ENCODE measurements at regions not wholly inside any gene's neighbourhood (a gene's known extent, or its start where the extent isn't known, plus 50 kb on each side); places are given as distances from the start of the nearest gene placed in this dataset.
A peak's percentile ranks its signal among the peaks of the same experiment; 100 is the strongest.

GRCh38 chr1:78373676-78374075 is 117.1 kb upstream of the PTGFR start:
- Histone ChIP-seq H3K4me3 (ENCODE audit: low read depth, low read length) (no peak overlapping the region), H3K36me3 (ENCODE audit: control insufficient read depth, insufficient read depth, low read length) (no peaks in the 10 kb centered on the region), H3K27me3 (ENCODE audit: control insufficient read depth, insufficient read depth, low read length) (no peaks in the 10 kb centered on the region)
- ChIA-PET POLR2A (no interaction called here), CTCF (no interaction called here)
- no peak for TF ChIP-seq CTCF (IDR thresholded peaks at IDR 0.05; ENCODE audit: insufficient read depth, low read depth, low read length)
- no peak for DNase-seq (ENCODE audit: low read depth)

GRCh38 chr1:78375996-78376395 is 114.8 kb upstream of the PTGFR start:
- Histone ChIP-seq H3K36me3 (ENCODE audit: control insufficient read depth, insufficient read depth, low read length) (no peaks in the 10 kb centered on the region), H3K27me3 (ENCODE audit: control insufficient read depth, insufficient read depth, low read length) (no peaks in the 10 kb centered on the region), H3K4me3 (ENCODE audit: low read depth, low read length) (no peak overlapping the region)
- ChIA-PET CTCF (interaction anchor here (1.0 to 1.1 kb wide), 2 partner anchors 32 to 90 kb away, joined by 3 to 4 read pairs; no protein-coding TSS in a partner anchor), POLR2A (no interaction called here)
- no peak for TF ChIP-seq CTCF (IDR thresholded peaks at IDR 0.05; ENCODE audit: insufficient read depth, low read depth, low read length)
- peak; percentile 10 for DNase-seq (ENCODE audit: low read depth)

- Histone ChIP-seq H3K4me3 (ENCODE audit: low read depth, low read length) (no peak overlapping the region), H3K36me3 (ENCODE audit: control insufficient read depth, insufficient read depth, low read length) (no peaks in the 10 kb centered on the region), H3K27me3 (ENCODE audit: control insufficient read depth, insufficient read depth, low read length) (no peaks in the 10 kb centered on the region)
- ChIA-PET CTCF (no interaction called here), POLR2A (no interaction called here)
- DNase-seq (ENCODE audit: low read depth): no peak
- TF ChIP-seq CTCF (IDR thresholded peaks at IDR 0.05; ENCODE audit: insufficient read depth, low read depth, low read length): no peak
Measured at GRCh38 chr1:78377356-78377928, 113.3 kb upstream of the PTGFR start.

- H3K36me3 ChIP-seq (ENCODE audit: control insufficient read depth, insufficient read depth, low read length): no peaks in the 10 kb centered on the region
- ChIA-PET CTCF (no interaction called here), POLR2A (no interaction called here)
- TF ChIP-seq CTCF (IDR thresholded peaks at IDR 0.05; ENCODE audit: insufficient read depth, low read depth, low read length): no peak
- no peak overlapping the region for H3K4me3 ChIP-seq (ENCODE audit: low read depth, low read length)
- no peaks in the 10 kb centered on the region for H3K27me3 ChIP-seq (ENCODE audit: control insufficient read depth, insufficient read depth, low read length)
- no peak for DNase-seq (ENCODE audit: low read depth)
Measured at GRCh38 chr1:78383923-78384322, 106.9 kb upstream of the PTGFR start.

GRCh38 chr1:78385744-78386462 is 104.9 kb upstream of the PTGFR start:
- ChIA-PET CTCF (interaction anchor here (1.8 kb wide), 1 partner anchor 13 kb away, joined by 5 read pairs; no protein-coding TSS in a partner anchor), POLR2A (no interaction called here)
- Histone ChIP-seq H3K4me3 (ENCODE audit: low read depth, low read length) (no peak overlapping the region), H3K27me3 (ENCODE audit: control insufficient read depth, insufficient read depth, low read length) (no peaks in the 10 kb centered on the region), H3K36me3 (ENCODE audit: control insufficient read depth, insufficient read depth, low read length) (no peaks in the 10 kb centered on the region)
- DNase-seq (ENCODE audit: low read depth): no peak
- TF ChIP-seq CTCF (IDR thresholded peaks at IDR 0.05; ENCODE audit: insufficient read depth, low read depth, low read length): no peak

Measured in BJ (cell line).